ENCODE measurements at regions not wholly inside any gene's neighbourhood (a gene's known extent, or its start where the extent isn't known, plus 50 kb on each side); places are given as distances from the start of the nearest gene placed in this dataset.

GRCh38 chr2:20534913-20535801, 88.3 kb downstream of the RHOB start:
- Histone ChIP-seq H3K4me3 (no peak overlapping the region), H3K36me3 (no peaks in the 10 kb centered on the region), H3K27ac (no peak overlapping the region), H3K27me3 (no peaks in the 10 kb centered on the region), H3K4me1 (ENCODE audit: low read depth) (no peaks in the 10 kb centered on the region), H3K9me3 (ENCODE audit: low read depth) (no peaks in the 10 kb centered on the region)
- TF ChIP-seq, protein P1, sequence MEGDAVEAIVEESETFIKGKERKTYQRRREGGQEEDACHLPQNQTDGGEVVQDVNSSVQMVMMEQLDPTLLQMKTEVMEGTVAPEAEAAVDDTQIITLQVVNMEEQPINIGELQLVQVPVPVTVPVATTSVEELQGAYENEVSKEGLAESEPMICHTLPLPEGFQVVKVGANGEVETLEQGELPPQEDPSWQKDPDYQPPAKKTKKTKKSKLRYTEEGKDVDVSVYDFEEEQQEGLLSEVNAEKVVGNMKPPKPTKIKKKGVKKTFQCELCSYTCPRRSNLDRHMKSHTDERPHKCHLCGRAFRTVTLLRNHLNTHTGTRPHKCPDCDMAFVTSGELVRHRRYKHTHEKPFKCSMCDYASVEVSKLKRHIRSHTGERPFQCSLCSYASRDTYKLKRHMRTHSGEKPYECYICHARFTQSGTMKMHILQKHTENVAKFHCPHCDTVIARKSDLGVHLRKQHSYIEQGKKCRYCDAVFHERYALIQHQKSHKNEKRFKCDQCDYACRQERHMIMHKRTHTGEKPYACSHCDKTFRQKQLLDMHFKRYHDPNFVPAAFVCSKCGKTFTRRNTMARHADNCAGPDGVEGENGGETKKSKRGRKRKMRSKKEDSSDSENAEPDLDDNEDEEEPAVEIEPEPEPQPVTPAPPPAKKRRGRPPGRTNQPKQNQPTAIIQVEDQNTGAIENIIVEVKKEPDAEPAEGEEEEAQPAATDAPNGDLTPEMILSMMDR (IDR thresholded peaks at IDR 0.05; ENCODE audit: low read depth, low read length): no peak
- DNase-seq (ENCODE audit: low read depth in 1 of 2, low spot score in 1 of 2): no peak

GRCh38 chr2:20536619-20537422, 89.9 kb downstream of the RHOB start:
- Histone ChIP-seq H3K9me3 (ENCODE audit: low read depth) (no peaks in the 10 kb centered on the region), H3K36me3 (no peaks in the 10 kb centered on the region), H3K27me3 (no peaks in the 10 kb centered on the region), H3K4me3 (no peak overlapping the region), H3K4me1 (ENCODE audit: low read depth) (no peaks in the 10 kb centered on the region), H3K27ac (no peak overlapping the region)
- DNase-seq (ENCODE audit: low read depth in 1 of 2, low spot score in 1 of 2): no peak
- TF ChIP-seq, protein P1 (IDR thresholded peaks at IDR 0.05; ENCODE audit: low read depth, low read length): no peak

GRCh38 chr2:20537423-20538307, 90.8 kb downstream of the RHOB start:
- Histone ChIP-seq H3K4me3 (no peak overlapping the region), H3K36me3 (no peaks in the 10 kb centered on the region), H3K27me3 (no peaks in the 10 kb centered on the region), H3K9me3 (ENCODE audit: low read depth) (no peaks in the 10 kb centered on the region), H3K4me1 (ENCODE audit: low read depth) (no peaks in the 10 kb centered on the region), H3K27ac (no peak overlapping the region)
- TF ChIP-seq, protein P1 (IDR thresholded peaks at IDR 0.05; ENCODE audit: low read depth, low read length): no peak
- DNase-seq (ENCODE audit: low read depth in 1 of 2, low spot score in 1 of 2): no peak

- TF ChIP-seq, protein P1 (IDR thresholded peaks at IDR 0.05; ENCODE audit: low read depth, low read length): no peak
- DNase-seq (ENCODE audit: low read depth in 1 of 2, low spot score in 1 of 2): no peak
- Histone ChIP-seq H3K4me3 (no peak overlapping the region), H3K4me1 (ENCODE audit: low read depth) (no peaks in the 10 kb centered on the region), H3K9me3 (ENCODE audit: low read depth) (no peaks in the 10 kb centered on the region), H3K27ac (no peak overlapping the region), H3K27me3 (no peaks in the 10 kb centered on the region), H3K36me3 (no peaks in the 10 kb centered on the region)
These were observed 91.6 kb downstream of the RHOB start for GRCh38 chr2:20538308-20539132.
